ENCODE measurements at regions not wholly inside any gene's neighbourhood (a gene's known extent, or its start where the extent isn't known, plus 50 kb on each side); places are given as distances from the start of the nearest gene placed in this dataset.

DNA sequence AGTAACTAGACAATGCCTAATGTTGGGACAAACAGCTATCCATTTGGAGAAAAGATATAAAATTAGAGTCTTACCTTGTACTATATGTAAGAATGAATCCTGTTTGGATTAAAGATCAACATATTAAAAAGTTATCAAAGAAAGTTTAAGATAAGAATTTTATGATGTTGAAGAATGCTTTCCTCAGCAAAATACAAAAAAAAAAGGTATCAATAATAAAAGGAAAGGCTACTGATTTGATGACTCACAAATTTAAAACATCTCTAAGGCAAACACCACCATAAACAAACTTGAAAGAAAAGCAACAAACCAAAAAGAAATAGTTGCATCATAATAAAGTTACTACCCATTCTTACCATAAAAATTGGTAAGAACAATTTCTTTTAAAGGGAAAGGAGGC, 92.7 kb downstream of the C1D start:
- Histone ChIP-seq H3K27ac (ENCODE audit: low read length) (no peak overlapping the region), H3K9me3 (ENCODE audit: insufficient read depth, low read depth, low read length) (no peaks in the 10 kb centered on the region), H3K36me3 (ENCODE audit: insufficient read depth, low read depth, low read length) (no peaks in the 10 kb centered on the region), H3K4me3 (ENCODE audit: low read length) (no peak overlapping the region), H3K9ac (ENCODE audit: low read depth, low read length) (no peak overlapping the region), H3K4me1 (ENCODE audit: insufficient read depth, low read length) (no peaks in the 10 kb centered on the region), H3K27me3 (ENCODE audit: insufficient read depth, low read length) (no peaks in the 10 kb centered on the region)

DNA sequence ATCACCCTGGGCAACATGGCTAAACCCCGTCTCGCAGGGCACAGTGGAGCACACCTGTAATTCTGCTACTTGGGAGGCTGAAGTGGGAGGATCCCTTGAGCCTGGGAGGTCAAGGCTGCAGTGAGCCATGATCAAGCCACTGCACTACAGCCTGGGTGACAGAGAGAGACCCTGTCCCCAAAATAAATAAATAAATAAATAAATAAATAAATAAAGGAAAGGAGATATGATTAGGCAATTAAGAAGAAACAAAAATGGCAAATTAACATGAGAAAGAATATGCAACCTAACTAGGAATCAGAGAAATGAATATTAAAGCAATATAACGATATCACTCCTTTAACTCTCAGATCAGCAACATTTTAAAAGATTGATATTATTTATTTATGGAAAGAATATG, 92.3 kb downstream of the C1D start:
- Histone ChIP-seq H3K9ac (ENCODE audit: low read depth, low read length) (no peak overlapping the region), H3K36me3 (ENCODE audit: insufficient read depth, low read depth, low read length) (no peaks in the 10 kb centered on the region), H3K9me3 (ENCODE audit: insufficient read depth, low read depth, low read length) (no peaks in the 10 kb centered on the region), H3K4me1 (ENCODE audit: insufficient read depth, low read length) (no peaks in the 10 kb centered on the region), H3K4me3 (ENCODE audit: low read length) (no peak overlapping the region), H3K27ac (ENCODE audit: low read length) (no peak overlapping the region), H3K27me3 (ENCODE audit: insufficient read depth, low read length) (no peaks in the 10 kb centered on the region)

DNA sequence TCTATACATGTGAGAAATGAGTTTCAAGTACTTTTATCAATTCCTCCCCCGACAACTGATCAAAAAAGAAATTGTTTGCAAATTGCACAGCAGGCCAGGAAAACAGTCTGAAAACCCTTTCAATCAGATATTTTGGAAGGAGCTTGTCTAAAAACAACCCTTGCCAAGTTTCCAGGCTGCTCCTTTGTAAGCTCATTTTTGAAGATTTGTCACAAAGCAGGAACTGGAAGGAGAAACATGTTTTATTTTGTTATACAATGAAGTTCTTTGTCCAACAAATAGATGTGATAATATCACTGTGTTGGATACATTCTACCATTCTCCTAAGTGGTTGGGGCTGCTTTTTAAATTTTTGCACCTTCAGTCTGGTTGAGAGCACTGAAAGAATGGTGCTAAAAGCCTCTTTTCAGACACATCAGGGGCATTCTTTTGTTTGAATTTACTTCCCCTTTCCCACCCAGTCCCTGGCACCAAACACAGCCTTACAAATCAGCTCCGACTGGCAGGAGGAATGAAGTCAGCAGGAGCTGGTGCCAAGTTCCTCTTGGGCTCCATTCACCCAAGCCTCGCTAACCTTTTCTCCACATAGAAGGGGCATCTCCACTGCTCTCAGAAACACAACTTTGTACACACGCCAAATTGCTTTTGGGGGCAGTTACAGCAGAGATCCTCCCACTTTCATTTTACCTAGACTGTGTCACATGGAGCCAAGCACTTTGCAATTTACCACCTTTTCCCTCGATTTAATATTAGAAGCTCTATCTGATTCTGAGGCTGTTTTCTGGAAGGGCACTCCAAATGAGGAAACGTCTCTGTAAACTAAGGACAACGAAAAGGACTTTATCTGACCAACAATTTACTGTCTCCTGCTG, 88.0 kb downstream of the C1D start:
- Histone ChIP-seq H3K9ac (ENCODE audit: low read depth, low read length) (no peak overlapping the region), H3K27me3 (ENCODE audit: insufficient read depth, low read length) (no peaks in the 10 kb centered on the region), H3K4me3 (ENCODE audit: low read length) (no peak overlapping the region), H3K36me3 (ENCODE audit: insufficient read depth, low read depth, low read length) (no peaks in the 10 kb centered on the region), H3K27ac (ENCODE audit: low read length) (no peak overlapping the region), H3K4me1 (ENCODE audit: insufficient read depth, low read length) (no peaks in the 10 kb centered on the region), H3K9me3 (ENCODE audit: insufficient read depth, low read depth, low read length) (no peaks in the 10 kb centered on the region)

DNA sequence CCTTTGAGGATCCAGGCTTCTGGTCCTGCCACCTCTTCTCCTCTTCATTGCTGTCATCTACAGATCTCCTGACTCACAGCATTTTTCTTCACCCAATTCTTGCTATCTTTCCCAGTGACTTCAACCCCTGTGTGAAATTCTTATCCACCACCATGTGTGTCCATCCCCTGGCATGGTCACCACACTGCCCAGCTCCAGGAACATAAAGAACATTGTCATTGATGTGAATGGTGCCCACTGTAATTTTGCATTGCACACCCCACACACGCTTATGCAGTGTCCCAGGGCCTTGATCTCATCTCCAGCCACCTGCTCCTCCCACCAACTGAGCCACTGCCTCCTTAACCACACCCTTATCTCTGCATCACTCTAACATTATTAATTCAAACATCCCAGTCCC, 85.3 kb downstream of the C1D start:
- Histone ChIP-seq H3K9ac (ENCODE audit: low read depth, low read length) (no peak overlapping the region), H3K4me1 (ENCODE audit: insufficient read depth, low read length) (no peaks in the 10 kb centered on the region), H3K9me3 (ENCODE audit: insufficient read depth, low read depth, low read length) (peaks cover 14% of the 10 kb centered on the region), H3K4me3 (ENCODE audit: low read length) (no peak overlapping the region), H3K27ac (ENCODE audit: low read length) (no peak overlapping the region), H3K27me3 (ENCODE audit: insufficient read depth, low read length) (no peaks in the 10 kb centered on the region), H3K36me3 (ENCODE audit: insufficient read depth, low read depth, low read length) (no peaks in the 10 kb centered on the region)

DNA sequence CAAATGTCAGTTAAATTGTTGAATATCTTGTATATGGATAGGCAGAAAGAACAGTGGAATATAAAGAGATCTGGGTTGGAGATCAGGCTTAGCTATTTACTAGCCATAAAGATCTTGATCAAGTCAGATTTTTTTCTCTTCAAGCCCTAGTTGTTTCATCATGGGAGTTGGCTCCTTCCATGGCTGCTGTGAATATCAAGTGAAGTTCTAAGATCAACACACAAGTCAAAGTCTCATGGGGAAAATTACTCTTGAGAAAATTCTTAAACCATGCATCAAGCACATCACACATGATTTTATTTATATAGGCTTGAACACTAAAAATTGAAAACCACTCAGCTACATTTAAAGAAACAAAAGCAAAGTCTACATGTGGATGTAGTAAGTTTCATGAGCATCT, 79.8 kb downstream of the C1D start:
- no peak overlapping the region for H3K9ac ChIP-seq (ENCODE audit: low read depth, low read length)
- H3K4me1 ChIP-seq (ENCODE audit: insufficient read depth, low read length) = no peaks in the 10 kb centered on the region
- no peaks in the 10 kb centered on the region for H3K27me3 ChIP-seq (ENCODE audit: insufficient read depth, low read length)

DNA sequence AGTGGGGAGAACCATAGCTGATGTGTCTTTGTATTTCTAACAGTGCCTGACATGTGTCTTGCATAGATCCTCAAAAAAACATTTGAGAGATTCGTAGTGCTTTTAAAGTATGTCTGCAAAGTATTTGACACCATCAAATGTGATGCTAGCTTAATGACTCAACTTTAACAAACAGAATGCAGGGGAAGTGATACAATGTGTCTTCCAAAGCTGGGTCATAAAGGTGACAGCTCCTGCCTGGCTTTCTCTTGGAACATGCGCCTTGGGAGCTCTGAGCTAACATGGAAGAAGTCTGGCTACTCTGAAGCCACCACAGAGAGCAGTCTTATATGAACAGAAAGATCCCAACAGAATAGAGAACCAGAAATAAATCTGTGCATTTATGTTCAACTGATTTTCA, 78.2 kb downstream of the C1D start:
- peaks cover 14% of the 10 kb centered on the region for H3K9me3 ChIP-seq (ENCODE audit: insufficient read depth, low read depth, low read length)

More for the DNA sequence above, 79.8 kb downstream of the C1D start:
- Histone ChIP-seq H3K4me3 (ENCODE audit: low read length) (no peak overlapping the region), H3K27ac (ENCODE audit: low read length) (no peak overlapping the region), H3K9me3 (ENCODE audit: insufficient read depth, low read depth, low read length) (peaks cover 14% of the 10 kb centered on the region), H3K36me3 (ENCODE audit: insufficient read depth, low read depth, low read length) (no peaks in the 10 kb centered on the region)

DNA sequence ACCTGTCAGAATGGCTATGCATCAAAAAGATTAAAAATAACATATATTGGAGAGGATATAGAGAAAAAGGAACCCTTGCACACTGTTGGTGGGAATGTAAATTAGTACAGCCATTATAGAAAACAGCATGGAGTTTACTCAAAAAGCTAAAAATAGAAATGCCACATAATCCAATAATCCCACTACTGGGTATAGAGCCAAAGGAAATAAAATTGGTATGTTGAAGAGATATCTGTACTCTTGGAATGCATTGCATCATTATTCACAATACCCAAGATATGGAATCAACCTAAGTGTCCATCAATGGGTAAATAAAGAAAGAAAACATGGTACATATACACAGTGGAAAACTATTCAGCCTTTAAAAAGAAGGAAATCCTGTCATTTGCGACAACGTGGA, 77.2 kb downstream of the C1D start:
- no peak overlapping the region for H3K4me3 ChIP-seq (ENCODE audit: low read length)
- no peaks in the 10 kb centered on the region for H3K27me3 ChIP-seq (ENCODE audit: insufficient read depth, low read length)
- H3K9me3 ChIP-seq (ENCODE audit: insufficient read depth, low read depth, low read length) = peaks cover 10% of the 10 kb centered on the region
- H3K4me1 ChIP-seq (ENCODE audit: insufficient read depth, low read length) = no peaks in the 10 kb centered on the region
- H3K27ac ChIP-seq (ENCODE audit: low read length) = no peak overlapping the region
- no peaks in the 10 kb centered on the region for H3K36me3 ChIP-seq (ENCODE audit: insufficient read depth, low read depth, low read length)
- H3K9ac ChIP-seq (ENCODE audit: low read depth, low read length) = no peak overlapping the region

More for the DNA sequence above, 78.2 kb downstream of the C1D start:
- Histone ChIP-seq H3K9ac (ENCODE audit: low read depth, low read length) (no peak overlapping the region), H3K27ac (ENCODE audit: low read length) (no peak overlapping the region), H3K36me3 (ENCODE audit: insufficient read depth, low read depth, low read length) (no peaks in the 10 kb centered on the region), H3K4me3 (ENCODE audit: low read length) (no peak overlapping the region), H3K4me1 (ENCODE audit: insufficient read depth, low read length) (no peaks in the 10 kb centered on the region), H3K27me3 (ENCODE audit: insufficient read depth, low read length) (no peaks in the 10 kb centered on the region)

DNA sequence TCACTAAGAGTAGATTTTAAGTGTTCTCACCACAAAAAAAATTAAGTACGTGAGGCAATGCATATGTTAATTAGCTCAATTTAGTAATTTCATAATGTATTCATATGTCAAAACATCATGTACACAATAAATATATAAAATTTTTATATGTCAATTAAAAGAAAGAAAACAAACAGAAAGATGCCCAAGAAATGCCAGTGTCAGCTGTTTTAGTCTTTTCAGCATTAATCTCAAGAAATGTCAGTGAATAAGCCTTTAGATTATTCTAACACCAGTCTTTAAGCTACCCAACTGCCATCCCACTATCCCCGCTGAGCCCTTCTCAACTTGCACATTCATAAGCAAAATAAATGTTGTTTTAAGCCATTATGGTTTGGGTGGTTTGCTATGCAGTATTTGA, 76.5 kb downstream of the C1D start:
- no peaks in the 10 kb centered on the region for H3K4me1 ChIP-seq (ENCODE audit: insufficient read depth, low read length)
- H3K4me3 ChIP-seq (ENCODE audit: low read length) = no peak overlapping the region
- H3K9me3 ChIP-seq (ENCODE audit: insufficient read depth, low read depth, low read length) = peaks cover 3% of the 10 kb centered on the region; the same call in 1 of the 2 replicates

More for the DNA sequence above, 76.5 kb downstream of the C1D start:
- H3K36me3 ChIP-seq (ENCODE audit: insufficient read depth, low read depth, low read length) = no peaks in the 10 kb centered on the region
- H3K27me3 ChIP-seq (ENCODE audit: insufficient read depth, low read length) = no peaks in the 10 kb centered on the region
- H3K9ac ChIP-seq (ENCODE audit: low read depth, low read length) = no peak overlapping the region
- H3K27ac ChIP-seq (ENCODE audit: low read length) = no peak overlapping the region

All from iPS-20b (cell line).